Lower leg skin (tissue), 3 donors: ENCODE measurements at regions not wholly inside any gene's neighbourhood (a gene's known extent, or its start where the extent isn't known, plus 50 kb on each side); places are given as distances from the start of the nearest gene placed in this dataset.

ENCODE experiments used
- POLR2A ChIP-seq, 2 donors: fragments of 450-650 bp; IDR thresholded peaks; one replicate each; pipeline ENCODE4 v1.6.1; 2016 to 2017; ENCODE audit warnings: antibody characterized with exemption in 2 of 2, mild to moderate bottlenecking in 1 of 2, moderate library complexity in 1 of 2
- TF ChIP-seq, protein P1 (sequence below), 3 donors: fragments of 450-650 bp; IDR thresholded peaks; one replicate each; pipeline ENCODE4 v1.5.1; 2016; ENCODE audit warnings: antibody characterized with exemption in 3 of 3, mild to moderate bottlenecking in 3 of 3, moderate library complexity in 2 of 3

- TF ChIP-seq, protein P1, sequence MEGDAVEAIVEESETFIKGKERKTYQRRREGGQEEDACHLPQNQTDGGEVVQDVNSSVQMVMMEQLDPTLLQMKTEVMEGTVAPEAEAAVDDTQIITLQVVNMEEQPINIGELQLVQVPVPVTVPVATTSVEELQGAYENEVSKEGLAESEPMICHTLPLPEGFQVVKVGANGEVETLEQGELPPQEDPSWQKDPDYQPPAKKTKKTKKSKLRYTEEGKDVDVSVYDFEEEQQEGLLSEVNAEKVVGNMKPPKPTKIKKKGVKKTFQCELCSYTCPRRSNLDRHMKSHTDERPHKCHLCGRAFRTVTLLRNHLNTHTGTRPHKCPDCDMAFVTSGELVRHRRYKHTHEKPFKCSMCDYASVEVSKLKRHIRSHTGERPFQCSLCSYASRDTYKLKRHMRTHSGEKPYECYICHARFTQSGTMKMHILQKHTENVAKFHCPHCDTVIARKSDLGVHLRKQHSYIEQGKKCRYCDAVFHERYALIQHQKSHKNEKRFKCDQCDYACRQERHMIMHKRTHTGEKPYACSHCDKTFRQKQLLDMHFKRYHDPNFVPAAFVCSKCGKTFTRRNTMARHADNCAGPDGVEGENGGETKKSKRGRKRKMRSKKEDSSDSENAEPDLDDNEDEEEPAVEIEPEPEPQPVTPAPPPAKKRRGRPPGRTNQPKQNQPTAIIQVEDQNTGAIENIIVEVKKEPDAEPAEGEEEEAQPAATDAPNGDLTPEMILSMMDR (IDR thresholded peaks at IDR 0.05): no peak
- no peak for TF ChIP-seq POLR2A (IDR thresholded peaks at IDR 0.05)
Observed at GRCh38 chr22:49181431-49181830, 646.2 kb downstream of the BRD1 start.
